ENCODE measurements at regions not wholly inside any gene's neighbourhood (a gene's known extent, or its start where the extent isn't known, plus 50 kb on each side); places are given as distances from the start of the nearest gene placed in this dataset.

DNA sequence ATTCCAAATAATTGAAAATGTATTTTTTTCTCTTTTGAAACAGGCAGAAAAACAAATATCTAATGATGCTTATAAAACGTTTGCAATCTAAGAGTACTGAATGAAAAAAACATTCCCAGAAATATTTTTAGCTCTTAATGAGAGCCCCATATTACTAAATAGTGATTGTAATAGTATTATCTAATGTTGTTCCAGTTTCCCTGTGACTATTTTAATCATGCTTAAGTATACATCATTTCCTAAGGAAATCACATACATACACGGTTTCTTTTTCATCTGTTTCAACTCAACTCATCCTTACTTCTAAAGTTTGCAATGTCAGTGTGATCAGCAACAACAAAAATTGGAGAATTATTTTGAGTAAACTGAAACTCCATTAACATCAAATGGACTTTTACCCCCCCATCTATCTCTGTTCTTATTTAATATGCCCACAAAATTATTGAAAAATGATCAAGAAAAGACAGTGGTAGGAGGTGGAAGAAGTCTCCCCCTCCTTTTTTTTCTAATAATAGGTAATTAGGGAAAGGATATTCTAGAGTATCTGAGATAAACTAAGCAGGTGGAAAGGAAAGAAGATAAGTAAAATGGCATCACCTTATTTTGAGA lies 530.1 kb upstream of the ATP2B1 start:
- in situ Hi-C loops (cut with HindIII; ENCODE audit: low sequenced_read_pairs), result no loop called here
- DNase-seq (ENCODE audit: low read depth), result no peak
- no peak for TF ChIP-seq CTCF (IDR thresholded peaks at IDR 0.05; ENCODE audit: low read depth, low read length, missing control alignments)
- no peak overlapping the region for H3K4me3 ChIP-seq (ENCODE audit: low read depth, low read length)

DNA sequence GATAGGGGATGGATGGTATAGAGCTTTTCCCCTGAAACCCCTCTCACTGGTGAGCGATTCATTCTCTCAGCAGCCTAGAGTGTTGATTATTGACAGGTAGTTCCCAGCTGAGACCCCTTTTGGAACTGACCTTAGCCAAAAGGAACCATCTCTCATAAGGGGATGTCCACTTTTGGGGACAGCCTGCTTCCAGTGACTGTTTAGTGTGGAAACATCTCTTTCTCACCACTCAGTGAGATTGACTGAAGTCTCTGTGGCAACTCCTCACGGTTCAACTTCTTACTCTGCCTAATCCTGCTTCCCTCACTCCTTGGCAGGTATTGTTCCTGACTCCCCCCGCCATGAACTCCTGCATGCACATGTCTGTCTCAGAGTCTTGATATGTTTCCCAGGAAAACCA lies 529.2 kb upstream of the ATP2B1 start:
- DNase-seq (ENCODE audit: low read depth), result no peak
- TF ChIP-seq CTCF (IDR thresholded peaks at IDR 0.05; ENCODE audit: low read depth, low read length, missing control alignments), result no peak
- H3K4me3 ChIP-seq (ENCODE audit: low read depth, low read length), result no peak overlapping the region
- in situ Hi-C loops (cut with HindIII; ENCODE audit: low sequenced_read_pairs), result no loop called here

DNA sequence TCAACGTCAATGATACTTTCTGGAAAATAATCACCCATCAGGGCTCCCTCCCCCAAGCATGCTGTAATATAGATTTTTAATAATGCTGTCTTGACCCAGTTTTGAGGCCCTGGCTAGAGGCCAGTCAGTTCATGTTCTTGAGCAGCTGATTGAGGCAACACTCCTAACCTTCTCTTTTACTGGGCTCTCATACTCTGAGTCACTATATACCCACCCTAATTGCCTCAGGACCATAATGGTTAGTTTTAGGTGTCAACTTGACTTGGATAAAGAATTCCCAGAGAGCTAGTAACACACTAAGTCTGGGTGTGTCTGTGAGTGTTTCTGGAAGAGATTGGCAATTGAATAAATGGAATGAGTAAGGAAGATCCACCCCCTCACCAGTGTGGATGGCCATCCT lies 527.0 kb upstream of the ATP2B1 start:
- no peak overlapping the region for H3K4me3 ChIP-seq (ENCODE audit: low read depth, low read length)
- no peak for DNase-seq (ENCODE audit: low read depth)
- in situ Hi-C loops (cut with HindIII; ENCODE audit: low sequenced_read_pairs), result no loop called here
- TF ChIP-seq CTCF (IDR thresholded peaks at IDR 0.05; ENCODE audit: low read depth, low read length, missing control alignments), result no peak

DNA sequence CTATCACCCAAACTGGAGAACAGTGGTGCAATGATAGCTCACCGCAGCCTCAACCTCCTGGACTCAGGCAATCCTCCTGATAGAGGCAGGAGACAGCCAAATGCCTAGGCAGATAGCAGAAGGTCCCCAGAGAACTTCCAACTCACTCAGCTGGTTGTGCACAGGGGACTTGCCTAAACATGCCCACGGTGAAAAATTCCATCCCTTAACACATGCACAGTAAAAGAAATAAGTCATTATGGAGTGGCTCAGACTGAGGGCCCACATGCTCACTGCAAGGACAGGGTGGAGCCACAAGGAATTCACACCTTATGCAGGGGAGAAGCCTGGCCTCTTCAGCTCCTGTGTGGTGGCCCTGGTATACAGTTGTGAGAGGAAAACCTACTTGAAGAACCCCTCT lies 525.8 kb upstream of the ATP2B1 start:
- H3K4me3 ChIP-seq (ENCODE audit: low read depth, low read length), result no peak overlapping the region
- DNase-seq (ENCODE audit: low read depth), result no peak
- TF ChIP-seq CTCF (IDR thresholded peaks at IDR 0.05; ENCODE audit: low read depth, low read length, missing control alignments), result no peak
- in situ Hi-C loops (cut with HindIII; ENCODE audit: low sequenced_read_pairs), result no loop called here

DNA sequence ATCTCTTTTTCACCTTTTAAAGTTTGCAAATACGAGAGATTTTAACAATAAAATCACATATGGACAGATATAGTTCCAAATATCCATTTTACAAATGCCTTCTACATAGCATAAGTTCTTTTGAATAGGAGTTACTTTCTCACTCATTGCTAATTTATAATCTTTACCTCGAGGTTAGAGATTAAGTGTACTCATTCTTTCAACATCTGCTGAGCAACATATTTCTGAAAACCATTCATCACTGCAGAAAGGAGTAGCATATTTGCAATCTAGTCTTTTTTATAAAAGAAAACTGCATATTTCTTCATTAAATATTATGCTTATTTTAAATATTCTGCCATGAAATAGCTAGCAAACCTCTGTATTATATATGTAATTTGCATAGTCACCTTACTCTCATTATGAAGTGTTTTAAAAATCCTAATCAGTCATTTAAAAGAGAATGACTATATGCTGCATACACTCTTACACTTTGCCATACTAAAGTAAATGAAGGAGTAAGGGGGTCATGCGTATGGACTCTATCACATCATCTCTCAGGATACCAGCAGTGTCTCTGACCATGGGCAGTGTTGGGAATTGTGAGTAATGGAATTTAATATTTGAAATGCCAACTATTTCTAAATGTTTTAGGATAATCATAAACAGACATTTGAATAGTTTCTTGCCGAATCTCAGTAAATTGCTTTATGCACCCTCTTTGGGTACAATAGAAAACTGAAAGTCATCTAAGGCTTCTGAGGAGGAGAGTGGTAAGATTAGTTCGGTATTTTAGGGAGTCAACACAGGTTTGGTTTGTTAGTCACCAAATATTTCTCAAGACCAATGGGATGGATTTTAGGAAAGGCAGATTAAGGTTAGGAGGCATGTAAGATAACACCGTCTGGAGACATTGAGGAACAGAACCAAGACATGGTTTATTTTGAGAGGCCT lies 524.8 kb upstream of the ATP2B1 start:
- no peak for TF ChIP-seq CTCF (IDR thresholded peaks at IDR 0.05; ENCODE audit: low read depth, low read length, missing control alignments)
- DNase-seq (ENCODE audit: low read depth), result no peak
- H3K4me3 ChIP-seq (ENCODE audit: low read depth, low read length), result no peak overlapping the region
- in situ Hi-C loops (cut with HindIII; ENCODE audit: low sequenced_read_pairs), result no loop called here

DNA sequence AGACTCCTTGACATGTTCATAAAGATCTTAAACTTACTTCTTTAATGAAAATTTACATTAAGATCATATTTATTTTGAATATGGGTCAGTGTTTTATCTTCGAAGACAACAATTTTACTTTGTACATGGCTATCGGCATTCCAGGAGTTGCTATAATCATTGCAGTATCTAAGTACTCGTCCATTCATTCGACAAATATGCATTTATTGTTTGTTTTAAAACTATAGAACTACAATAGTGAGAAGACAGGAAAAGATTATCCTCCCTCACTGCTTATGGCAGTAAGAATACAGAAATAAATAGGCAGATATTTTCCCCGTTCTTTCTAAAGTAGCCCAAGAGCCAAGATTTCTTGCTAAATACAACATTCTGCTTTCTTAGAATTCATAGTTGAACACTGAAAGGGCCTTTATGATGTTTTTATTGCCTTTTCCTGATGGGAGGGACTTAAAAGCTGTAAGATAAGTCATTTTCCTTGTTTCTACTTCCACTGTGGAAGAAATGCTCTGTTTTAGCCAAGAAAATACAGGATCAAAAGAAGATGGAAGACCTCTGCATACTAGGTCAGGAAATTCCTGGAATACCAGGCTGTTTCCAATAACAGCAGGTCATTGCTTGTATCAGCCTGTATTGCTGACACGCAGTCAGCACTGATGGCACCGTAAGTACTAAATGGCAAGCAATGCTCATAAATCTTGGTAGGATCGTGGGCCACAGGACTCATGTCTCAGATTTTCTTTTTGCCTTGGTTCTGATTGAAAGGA lies 521.0 kb upstream of the ATP2B1 start:
- DNase-seq (ENCODE audit: low read depth), result no peak
- H3K4me3 ChIP-seq (ENCODE audit: low read depth, low read length), result no peak overlapping the region
- TF ChIP-seq CTCF (IDR thresholded peaks at IDR 0.05; ENCODE audit: low read depth, low read length, missing control alignments), result no peak
- in situ Hi-C loops (cut with HindIII; ENCODE audit: low sequenced_read_pairs), result no loop called here

Measured in astrocyte of the cerebellum (primary cell).